GM19372 (cell line): ENCODE measurements at regions not wholly inside any gene's neighbourhood (a gene's known extent, or its start where the extent isn't known, plus 50 kb on each side); places are given as distances from the start of the nearest gene placed in this dataset.
A peak's percentile ranks its signal among the peaks of the same experiment; 100 is the strongest.

ENCODE experiments used
- ATAC-seq: cut with Tn5 transposase; IDR thresholded peaks from one replicate; pipeline ENCODE4 v1.9.1; 2021; ENCODE audit warnings: mild to moderate bottlenecking, low read depth, moderate library complexity; ENCODE audit not compliant: unreplicated experiment

- no peak for ATAC-seq
Observed at GRCh38 chrX:79300856-79301255, 66.3 kb downstream of the ITM2A start.

- no peak for ATAC-seq
Observed at GRCh38 chrX:79290596-79290995, 76.5 kb downstream of the ITM2A start.

GRCh38 chrX:79288733-79289132 is 78.4 kb downstream of the ITM2A start:
- ATAC-seq: no peak

- no peak for ATAC-seq
Observed at GRCh38 chrX:79287724-79288123, 79.4 kb downstream of the ITM2A start.

GRCh38 chrX:79281775-79282174 is 85.4 kb downstream of the ITM2A start:
- ATAC-seq: no peak

GRCh38 chrX:79270401-79270800 is 96.7 kb downstream of the ITM2A start:
- peak; percentile 80 for ATAC-seq

- no peak for ATAC-seq
Observed at GRCh38 chrX:79268788-79269187, 98.3 kb downstream of the ITM2A start.

- no peak for ATAC-seq
Observed at GRCh38 chrX:79266702-79267101, 100.4 kb downstream of the ITM2A start.

GRCh38 chrX:79263550-79263949 is 103.6 kb downstream of the ITM2A start:
- ATAC-seq: no peak

- peak; percentile 79 for ATAC-seq
Observed at GRCh38 chrX:79259073-79259689, 108.0 kb downstream of the ITM2A start.

GRCh38 chrX:79243691-79244090 is 99.2 kb downstream of the GPR174 start:
- no peak for ATAC-seq

GRCh38 chrX:79235899-79236298 is 91.4 kb downstream of the GPR174 start:
- no peak for ATAC-seq

- ATAC-seq: no peak
Observed at GRCh38 chrX:79231662-79232061, 87.2 kb downstream of the GPR174 start.
